HPDE6-E6E7 (cell line): ENCODE measurements at regions not wholly inside any gene's neighbourhood (a gene's known extent, or its start where the extent isn't known, plus 50 kb on each side); places are given as distances from the start of the nearest gene placed in this dataset.
"Not testable (repeated sequence)": the region's sequence is repeated elsewhere in the genome, so short reads cannot be mapped to it uniquely, and the experiment has no call there.

Experiments
- DNase-seq: peaks from one replicate; pipeline ENCODE4 v3.0.0; 2011; ENCODE audit warnings: missing footprints; ENCODE audit errors: extremely low spot score

- DNase-seq = peak; percentile 3
These were observed 328.1 kb downstream of the HINT1 start for GRCh38 chr5:130836729-130837649.

GRCh38 chr5:130817598-130818384, 347.3 kb downstream of the HINT1 start:
- not testable (repeated sequence) for DNase-seq

- no peak for DNase-seq
These were observed 349.8 kb downstream of the HINT1 start for GRCh38 chr5:130815246-130815645.

GRCh38 chr5:130808691-130809090, 356.4 kb downstream of the HINT1 start:
- DNase-seq = no peak

- DNase-seq = no peak
These were observed 359.4 kb downstream of the HINT1 start for GRCh38 chr5:130805648-130806047.

- no peak for DNase-seq
These were observed 360.0 kb downstream of the HINT1 start for GRCh38 chr5:130805036-130805435.

- no peak for DNase-seq
These were observed 363.1 kb downstream of the HINT1 start for GRCh38 chr5:130801963-130802362.

- DNase-seq = no peak
These were observed 366.0 kb downstream of the HINT1 start for GRCh38 chr5:130799015-130799414.

- no peak for DNase-seq
These were observed 367.8 kb downstream of the HINT1 start for GRCh38 chr5:130797303-130797702.

GRCh38 chr5:130796902-130797301, 368.2 kb downstream of the HINT1 start:
- DNase-seq = no peak

- DNase-seq = no peak
These were observed 369.0 kb downstream of the HINT1 start for GRCh38 chr5:130796032-130796431.

- DNase-seq = peak; percentile 25
These were observed 370.0 kb downstream of the HINT1 start for GRCh38 chr5:130795037-130795436.

- DNase-seq = no peak
These were observed 387.3 kb downstream of the HINT1 start for GRCh38 chr5:130777794-130778193.

GRCh38 chr5:130773813-130774212, 391.2 kb downstream of the HINT1 start:
- peak; percentile 73 for DNase-seq

- DNase-seq = no peak
These were observed 403.0 kb downstream of the HINT1 start for GRCh38 chr5:130762031-130762430.

GRCh38 chr5:130759061-130759460, 406.0 kb downstream of the HINT1 start:
- DNase-seq = no peak

- no peak for DNase-seq
These were observed 417.5 kb downstream of the HINT1 start for GRCh38 chr5:130747556-130747955.

- not testable (repeated sequence) for DNase-seq
These were observed 418.4 kb downstream of the HINT1 start for GRCh38 chr5:130746641-130747040.

- DNase-seq = no peak
These were observed 422.0 kb downstream of the HINT1 start for GRCh38 chr5:130743092-130743491.

- no peak for DNase-seq
These were observed 424.9 kb downstream of the HINT1 start for GRCh38 chr5:130740047-130740569.

- no peak for DNase-seq
These were observed 433.2 kb downstream of the HINT1 start for GRCh38 chr5:130731839-130732238.

GRCh38 chr5:130729541-130729940, 435.5 kb downstream of the HINT1 start:
- DNase-seq = no peak
